Activated CD4-positive, alpha-beta T cell treated with anti-CD3 and anti-CD28 coated beads, Interleukin-2, amount 50 U/mL, for 24 hours (primary cell): ENCODE measurements at regions not wholly inside any gene's neighbourhood (a gene's known extent, or its start where the extent isn't known, plus 50 kb on each side); places are given as distances from the start of the nearest gene placed in this dataset.

Experiments used
- DNase-seq, 2 donors: peaks; one replicate each; pipeline ENCODE4 v3.0.0-alpha.2; 2020; ENCODE audit warnings: low read depth in 1 of 2, low spot score in 1 of 2

DNA sequence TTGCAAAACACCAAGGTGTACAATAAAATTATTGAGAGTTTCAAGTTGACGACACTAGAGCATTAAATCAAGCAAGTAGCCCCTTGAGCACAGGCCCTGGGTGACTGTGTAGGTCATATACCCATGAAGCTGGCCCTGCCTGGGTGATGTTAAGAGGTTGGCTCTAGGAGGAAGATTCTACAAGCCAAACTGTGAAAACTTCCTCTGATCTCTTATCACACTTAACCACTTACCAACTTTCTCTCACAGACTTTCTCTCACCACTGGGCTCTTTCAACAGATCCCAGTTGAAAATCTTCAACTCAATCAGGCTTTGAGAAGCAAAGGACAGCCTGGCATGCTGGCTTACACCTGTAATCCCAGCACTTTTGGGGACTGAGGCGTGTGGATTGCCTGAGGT, 186.9 kb upstream of the BTG1 start:
- no peak for DNase-seq

DNA sequence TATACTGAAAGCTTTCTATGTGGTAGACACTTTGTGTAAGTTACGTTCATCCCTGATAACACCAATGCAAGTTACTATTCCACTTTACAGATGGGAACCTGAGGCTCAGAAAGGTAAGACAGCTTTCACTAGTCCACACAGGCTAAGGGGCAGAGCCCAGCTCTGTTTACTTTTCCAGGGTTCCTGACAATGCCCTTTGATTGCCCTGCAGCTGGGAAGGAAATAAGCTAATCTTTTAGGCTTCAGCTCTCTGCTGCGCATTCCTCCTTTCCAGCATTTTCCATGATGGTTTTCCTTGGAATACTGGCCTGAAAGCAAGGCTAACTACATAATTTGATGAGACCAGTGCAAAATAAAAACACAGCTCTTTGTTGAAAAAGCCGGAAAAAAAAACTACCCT, 185.7 kb upstream of the BTG1 start:
- no peak for DNase-seq

DNA sequence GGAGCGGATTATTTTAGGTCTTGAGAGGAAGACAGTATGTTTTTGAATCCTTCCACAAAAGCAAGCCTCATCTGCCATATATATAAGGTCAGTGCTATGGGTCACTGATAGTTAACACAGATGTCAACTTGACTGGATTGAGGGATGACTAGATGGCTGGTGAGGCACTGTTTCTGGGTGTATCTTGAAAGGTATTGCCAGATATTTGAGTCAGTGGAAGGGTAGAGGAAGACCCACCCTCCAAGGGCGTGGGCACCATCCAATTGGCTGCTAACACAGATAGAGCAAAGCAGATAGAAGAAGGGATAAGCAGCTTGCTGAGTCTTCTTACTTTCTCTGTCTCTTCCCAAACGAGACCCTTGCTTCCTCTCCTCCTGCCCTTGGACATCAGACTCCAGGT, 185.0 kb upstream of the BTG1 start:
- no peak for DNase-seq

DNA sequence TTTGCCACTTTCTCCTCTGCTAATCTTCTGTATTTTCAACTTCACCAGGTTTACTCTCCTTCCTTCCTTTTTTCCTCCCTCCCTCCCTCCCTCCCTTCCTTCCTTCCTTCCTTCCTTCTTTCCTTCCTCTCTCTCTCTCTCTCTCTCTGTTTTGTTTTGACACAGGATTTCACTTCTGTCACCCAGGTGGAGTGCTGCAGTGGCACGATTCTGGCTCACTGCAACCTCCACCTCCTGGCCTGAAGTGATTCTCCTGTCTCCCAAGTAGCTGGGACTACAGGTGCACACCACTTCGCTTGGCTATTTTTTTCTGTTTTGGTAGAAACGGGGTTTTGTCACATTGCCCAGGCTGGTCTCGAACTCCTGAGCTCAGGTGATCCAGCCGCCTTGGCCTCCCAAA, 181.2 kb upstream of the BTG1 start:
- no peak for DNase-seq

DNA sequence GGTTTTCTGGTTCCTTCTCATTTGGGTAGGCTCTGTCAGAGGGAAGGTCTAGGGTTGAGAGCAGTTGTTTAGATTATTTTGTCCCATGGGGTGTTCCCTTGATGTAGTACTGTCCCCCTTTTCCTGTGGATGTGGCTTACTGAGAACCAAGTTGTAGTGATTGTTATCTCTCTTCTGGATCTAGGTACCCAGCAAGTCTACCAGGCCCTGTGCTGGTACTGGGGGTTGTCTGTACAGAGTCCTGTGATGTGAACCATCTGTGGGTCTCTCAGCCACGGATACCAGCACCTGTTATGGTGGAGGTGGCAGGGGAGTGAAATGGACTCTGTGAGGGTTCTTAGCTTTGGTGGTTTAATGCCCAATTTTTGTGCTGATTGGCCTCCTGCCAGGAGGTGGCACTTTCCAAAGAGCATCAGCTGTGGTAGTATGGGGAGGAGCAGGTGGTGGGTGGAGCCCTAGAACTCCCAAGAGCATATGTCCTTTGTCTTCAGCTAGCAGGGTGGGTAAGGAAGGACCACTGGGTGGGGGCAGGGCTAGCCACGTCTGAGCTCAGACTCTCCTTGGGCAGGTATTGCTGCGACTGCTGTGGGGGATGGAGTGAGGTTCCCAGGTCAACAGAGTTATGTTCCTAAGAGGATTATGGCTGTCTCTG, 179.3 kb upstream of the BTG1 start:
- no peak for DNase-seq

DNA sequence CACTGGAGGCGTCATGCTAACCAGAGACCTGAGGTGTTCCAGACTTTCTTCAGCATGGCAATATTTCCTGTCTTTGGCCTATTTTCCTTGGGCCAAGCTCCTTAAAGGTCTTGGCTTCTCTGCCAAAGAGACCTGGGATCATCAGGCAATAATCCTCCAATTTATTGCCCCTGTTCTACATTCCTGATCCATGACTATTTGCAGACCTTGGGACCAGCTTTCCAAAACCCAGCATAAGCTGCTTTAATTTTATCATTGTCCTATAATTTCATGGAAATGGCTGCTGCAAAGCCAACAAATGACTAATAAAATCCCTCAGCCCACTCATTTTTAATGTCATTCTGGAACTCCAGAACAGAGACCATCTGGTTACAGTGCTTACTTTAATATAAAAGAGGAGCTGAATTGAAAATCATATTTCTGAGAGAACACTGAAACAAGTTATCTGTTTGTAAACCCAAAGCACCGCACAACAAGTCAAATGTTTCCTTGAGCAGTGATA, 166.9 kb upstream of the BTG1 start:
- DNase-seq: no peak

DNA sequence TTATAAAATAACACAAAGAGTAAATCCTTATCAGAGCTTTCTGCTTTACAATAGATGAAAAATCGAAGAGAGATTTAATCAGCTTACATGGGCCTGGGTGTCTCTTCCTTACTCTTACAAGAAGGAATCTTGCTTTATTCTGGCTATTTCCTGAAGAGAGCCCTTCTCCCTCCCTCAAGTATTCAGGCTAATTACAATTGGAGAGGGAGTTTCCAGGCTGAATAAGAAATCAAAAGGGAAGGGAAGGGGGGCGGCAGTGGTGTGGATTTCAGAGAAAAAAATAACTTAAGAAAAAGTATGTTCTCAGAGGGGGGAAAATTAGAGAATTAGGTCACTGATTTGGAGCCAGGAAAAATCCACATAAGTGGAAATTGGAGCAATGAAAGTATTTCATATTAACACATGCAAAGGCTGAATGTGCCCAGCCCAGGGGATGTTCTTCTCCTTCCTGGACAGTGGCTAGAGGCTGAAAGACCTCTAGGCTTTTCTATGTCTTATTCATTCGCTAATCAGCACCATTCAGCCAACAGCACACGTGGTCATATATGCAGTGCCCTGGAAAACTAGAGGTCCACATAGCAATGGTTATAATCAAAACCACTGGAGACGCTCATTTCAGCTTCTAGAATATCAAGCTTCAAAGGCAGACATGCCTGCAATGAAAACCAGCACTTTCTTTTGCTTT, 158.9 kb upstream of the BTG1 start:
- DNase-seq: no peak

DNA sequence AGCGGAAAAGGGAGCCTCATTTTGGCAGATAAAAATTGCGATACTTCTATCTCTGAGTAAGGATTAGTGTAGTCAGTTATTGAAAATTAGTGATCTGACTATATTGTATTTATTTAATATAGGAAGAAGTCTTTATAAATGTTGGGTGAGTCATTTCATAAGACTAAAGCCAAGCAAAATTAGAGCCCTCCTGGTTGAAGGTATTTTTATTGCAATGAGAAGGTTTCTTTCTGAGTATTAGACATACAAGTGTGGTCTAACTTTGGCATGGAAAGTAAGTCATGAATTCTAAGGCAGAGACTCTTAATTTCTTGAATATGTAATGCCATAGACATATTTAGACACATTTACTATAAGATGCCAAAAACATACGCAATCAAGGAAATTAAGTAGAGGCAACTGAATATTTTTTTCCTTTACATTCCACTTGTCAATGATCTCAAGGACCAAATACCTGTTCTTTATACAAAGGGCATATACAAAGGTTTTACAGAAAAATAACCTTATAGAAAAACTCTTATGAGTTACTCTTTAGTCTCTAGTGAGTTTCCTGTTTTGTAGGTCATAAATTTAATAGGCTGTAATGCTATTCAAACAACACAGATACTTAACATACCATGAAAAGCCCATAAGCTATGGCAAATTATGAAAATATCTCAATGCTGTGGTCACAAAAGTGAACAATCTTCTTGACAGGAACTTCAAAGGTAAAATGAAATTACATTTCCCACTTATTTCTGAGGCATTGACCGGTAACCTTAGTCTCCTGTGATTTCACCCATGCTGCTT, 156.6 kb upstream of the BTG1 start:
- DNase-seq: no peak

DNA sequence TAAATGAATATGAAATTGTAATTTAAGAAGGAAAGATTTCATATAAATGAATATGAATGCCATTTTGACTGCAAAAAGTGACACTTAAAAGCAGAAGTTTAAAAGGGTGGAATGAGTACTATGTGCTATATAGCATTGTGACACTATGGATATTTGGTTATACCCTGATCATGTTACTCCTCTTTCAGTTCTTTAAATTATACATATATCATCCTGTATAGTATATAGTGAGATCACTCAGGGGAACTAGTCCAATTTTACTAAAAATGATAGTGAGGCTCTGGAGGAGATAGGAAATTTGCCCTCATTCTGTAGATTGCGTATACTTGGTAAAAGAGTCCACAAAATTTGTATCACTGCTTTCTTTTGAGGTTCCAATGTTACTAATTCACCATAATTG, 155.7 kb upstream of the BTG1 start:
- DNase-seq: no peak

DNA sequence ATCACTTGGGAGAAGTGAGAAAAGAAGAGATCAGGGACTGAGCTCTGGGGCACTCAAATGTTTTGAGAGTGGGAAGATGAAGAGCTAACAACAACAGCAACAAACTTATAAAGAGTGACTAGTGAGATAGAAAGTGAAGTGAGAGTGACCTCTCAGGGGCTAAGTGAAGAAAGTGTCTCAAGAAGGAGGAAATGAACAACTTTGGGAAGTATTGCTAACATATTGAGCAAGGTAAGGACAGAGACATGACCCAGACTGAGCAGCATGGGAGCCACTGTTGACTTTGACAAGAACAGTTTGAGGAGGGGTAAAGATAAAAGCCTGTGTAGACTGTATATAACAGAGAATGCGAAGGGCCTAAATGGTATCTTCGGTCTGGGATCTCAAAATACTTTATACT, 155.1 kb upstream of the BTG1 start:
- DNase-seq: no peak

DNA sequence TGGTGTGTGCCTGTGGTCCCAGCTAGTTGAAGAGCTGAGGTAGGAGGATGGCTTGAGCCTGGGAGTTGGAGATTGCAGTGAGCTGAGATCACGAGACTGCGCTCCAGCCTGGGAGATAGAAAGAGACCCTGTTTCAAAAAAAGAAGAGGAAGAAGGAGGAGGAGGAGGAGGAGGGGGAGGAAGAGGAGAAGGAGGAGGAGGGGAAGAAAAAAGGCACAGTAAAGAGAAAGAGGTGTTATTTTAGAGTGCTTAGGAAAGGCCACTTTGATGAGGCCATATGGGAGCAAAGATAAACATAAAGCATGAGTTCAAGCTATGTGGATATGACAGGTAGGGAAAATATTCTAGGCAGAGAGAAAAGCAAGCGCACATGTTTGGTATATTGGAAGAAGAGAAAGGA, 154.1 kb upstream of the BTG1 start:
- DNase-seq: no peak

DNA sequence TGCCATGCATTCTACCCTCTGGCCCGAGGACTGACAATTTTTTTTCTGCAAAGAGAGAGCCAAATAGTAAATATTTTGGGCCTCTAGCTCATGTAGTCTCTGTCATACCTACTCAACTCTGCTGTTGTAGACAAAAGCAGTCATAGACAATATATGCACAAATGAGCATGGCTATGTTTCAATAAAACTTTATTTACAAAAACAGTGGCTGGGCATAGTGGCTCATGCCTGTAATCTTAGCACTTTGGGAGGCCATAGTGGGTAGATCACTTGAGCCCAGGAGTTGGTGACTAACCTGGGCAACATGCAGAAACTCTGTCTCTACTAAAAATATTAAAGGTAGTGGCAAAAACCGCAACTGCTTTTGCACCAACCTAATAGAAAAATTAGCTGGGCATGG, 153.7 kb upstream of the BTG1 start:
- no peak for DNase-seq

DNA sequence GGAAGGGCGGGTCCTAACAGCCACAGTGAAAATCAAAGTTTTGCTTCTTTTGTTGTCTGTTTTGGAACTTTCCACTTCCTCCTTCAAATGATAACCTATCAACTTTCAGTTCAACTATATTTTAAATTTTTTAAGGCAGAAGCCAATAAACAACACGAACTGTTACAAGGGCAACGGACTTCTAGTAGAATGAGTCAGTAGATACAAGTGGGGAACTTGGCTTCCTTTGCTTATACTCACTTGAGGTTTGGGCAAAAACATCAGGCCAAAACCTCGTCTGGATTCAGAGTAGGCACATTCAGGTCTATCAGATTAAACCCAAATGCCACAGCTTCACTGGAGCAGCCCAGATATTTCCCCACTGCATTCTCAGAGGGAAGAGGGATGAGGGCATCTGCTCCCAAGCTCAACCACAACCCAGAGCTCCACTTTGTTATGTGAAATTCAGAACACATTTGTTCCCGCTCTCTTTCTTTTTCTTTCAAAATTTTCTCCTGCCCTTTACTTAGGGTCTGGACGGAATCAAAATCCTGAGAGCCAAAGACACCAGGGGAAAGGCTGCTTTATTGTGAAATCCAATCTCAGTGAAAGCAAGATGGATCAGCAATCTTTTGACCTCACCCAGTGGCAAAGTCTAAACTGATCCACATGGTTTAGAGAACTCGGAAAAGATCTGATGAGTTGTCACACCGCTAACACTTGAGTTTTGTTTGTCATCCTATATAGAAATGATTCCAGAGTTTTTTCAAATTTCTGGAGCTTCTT, 152.5 kb upstream of the BTG1 start:
- peak in 1 of 2 donors; percentile 4 for DNase-seq

DNA sequence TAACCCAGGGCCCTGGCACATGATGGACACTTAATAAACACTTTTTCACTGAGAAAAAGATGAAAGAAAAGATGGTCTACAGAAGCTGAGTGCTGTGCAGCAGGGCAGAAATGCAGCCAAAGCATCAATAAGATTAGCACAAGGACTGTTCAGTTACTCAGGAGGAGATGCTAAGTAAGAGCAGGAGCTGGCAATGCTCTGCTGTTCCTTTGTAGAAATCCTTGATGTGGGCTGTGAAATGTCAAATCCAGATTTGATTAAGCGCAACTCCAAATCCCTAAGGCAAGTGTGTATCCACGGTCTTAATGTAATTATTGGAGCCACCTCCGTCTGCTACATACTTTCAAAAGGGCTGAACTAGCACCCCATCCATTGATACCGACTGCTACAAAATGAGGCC, 151.8 kb upstream of the BTG1 start:
- DNase-seq: no peak

DNA sequence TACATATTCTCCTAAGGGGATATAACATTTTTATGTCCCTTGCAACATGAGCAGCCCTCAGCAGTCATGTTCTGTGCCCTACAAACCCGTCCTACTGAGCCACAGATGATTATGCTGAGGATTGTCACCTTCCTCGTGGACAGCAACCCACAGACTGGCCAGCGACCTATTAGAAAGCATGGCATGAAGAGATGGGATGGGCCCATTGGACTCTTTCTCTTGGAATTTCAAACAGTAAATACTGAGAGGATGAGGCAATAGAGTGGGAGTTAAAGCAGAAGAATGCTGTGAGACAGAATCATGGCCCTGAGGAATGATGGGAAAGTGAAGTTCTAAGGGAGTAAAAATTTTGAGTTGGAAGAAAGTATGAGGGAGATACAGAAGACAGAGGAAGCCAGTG, 149.9 kb upstream of the BTG1 start:
- DNase-seq: no peak

DNA sequence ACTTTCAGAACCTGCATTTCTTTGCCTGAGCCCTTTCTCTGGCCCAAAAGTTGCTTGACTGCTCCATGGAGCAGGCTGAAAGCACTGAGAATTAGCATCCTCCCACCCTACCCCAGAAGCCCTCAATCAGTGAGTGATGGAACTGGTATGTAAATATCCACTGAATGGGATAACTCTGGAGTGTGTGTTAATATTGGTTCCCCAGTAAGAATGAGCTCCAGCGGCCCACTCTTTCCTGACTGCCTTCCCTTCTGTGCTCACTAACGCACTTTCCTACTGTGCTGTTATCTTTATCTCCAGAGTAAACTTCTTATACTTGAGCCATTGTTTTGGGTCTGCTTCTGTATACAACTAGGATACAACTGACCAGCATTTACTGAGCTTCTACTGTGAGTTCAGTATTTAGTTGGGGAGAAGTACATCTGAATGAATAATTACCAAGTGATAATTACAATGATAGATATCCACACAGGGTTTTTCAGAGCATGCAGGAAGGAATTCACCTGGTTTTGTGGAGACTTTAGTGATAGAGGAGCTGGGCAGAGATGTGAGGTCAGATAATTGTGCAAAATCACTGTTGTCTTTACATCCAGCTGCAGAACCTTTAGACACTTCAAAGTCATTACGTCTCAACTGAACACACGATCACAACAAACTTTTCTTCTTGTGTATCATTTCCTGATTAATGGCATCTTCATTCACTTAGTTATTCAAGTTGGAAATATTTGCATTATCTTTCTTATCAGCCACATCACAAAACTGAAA, 149.2 kb upstream of the BTG1 start:
- no peak for DNase-seq

DNA sequence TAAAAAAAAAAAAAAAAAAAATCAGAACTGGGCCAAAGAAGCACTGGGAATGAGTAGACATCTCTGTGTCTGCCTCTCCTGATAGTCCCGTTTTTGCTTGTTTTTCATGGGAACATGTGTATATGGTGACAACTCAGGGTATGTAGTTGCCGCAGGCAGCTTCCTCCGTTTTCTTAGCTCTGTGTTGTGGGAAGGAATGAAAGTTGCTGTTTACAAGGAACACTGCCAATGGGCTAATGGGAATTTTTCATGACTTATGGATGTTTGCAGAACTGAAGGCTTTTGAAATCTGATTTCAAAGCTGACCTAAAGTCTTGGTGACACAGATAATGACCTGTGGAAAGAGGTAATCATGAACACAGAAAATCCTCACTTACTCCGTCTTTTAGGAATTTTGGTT, 146.4 kb upstream of the BTG1 start:
- DNase-seq: no peak

DNA sequence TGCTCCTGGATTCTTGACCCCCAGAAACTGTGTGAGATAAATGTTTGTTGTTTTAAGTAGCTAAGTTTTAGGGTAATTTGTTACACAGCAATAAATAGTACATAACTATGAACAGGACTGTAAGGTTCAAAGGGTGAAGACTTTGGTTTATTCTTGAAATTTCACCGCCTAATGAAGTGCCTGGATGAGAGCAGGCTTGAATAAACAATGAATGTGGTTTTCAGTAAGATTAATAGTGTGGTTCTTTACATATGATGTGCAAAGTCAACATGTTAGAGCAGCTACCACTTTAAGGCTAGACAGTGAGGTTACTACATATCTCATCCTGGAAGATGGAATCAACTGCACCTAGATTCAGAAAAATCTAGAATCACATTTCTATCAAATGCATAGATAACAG, 145.2 kb upstream of the BTG1 start:
- no peak for DNase-seq

DNA sequence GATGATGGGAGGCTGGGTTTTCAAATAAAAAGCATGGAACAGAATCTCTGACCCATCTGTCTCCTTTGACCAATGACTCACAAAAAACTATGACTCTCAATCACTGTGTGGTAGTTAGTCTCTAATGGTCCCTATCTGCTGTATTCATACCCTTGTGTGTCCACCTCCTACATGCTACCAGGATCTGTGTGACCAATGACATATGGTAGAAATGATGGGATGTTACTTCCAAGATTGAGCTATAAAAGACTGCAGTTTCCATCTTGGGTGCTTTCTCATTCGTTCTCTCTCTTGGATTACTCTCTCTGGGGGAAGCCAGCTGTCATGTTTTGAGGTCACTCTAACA, 144.7 kb upstream of the BTG1 start:
- DNase-seq: no peak

DNA sequence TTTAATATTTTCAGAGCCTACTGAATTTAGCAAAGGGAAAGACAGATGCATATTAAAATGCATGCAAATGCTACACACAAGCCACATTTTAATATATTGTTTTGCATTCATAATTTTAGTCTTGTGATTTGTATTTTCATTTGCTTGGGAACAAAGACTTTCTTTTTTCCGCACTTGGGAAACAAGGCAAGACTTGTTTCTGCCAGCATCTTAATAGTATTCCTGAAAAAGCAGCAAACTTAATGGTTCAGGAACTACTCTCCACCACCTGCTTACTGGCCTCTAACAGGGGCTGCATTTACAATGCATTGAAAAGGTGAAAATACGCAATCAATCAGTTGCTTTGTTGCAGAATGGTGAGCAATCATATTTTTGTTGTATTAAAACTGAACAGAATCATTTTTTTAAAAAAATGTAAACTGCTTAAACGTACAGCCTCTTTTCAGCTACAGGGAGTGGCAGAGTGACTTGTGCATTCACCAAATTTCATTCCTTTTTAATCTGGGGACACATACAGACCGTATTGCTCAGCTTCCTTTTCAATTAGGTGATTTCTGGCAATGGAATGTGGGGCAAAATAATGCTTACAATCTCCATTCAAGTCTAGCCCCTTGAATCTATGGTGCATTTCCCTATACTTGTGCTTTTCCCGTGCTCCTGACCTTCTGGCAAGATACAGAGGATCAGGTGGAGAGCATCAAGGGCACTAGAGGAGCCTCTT, 144.1 kb upstream of the BTG1 start:
- no peak for DNase-seq
